ENCODE measurements at regions not wholly inside any gene's neighbourhood (a gene's known extent, or its start where the extent isn't known, plus 50 kb on each side); places are given as distances from the start of the nearest gene placed in this dataset.
"Not testable (repeated sequence)": the region's sequence is repeated elsewhere in the genome, so short reads cannot be mapped to it uniquely, and the experiment has no call there.

GRCh38 chr12:94916663-94917062 lies 86.8 kb downstream of the NDUFA12 start:
- H3K9me3 ChIP-seq (ENCODE audit: control insufficient read depth in 2 of 2, insufficient read depth in 1 of 2, low read depth in 1 of 2, low read length in 1 of 2): no peaks in the 10 kb centered on the region
- no peaks in the 10 kb centered on the region for H3K36me3 ChIP-seq (ENCODE audit: control insufficient read depth in 2 of 2, insufficient read depth in 2 of 2, low read length in 1 of 2)
- H3K27ac ChIP-seq (ENCODE audit: low read depth in 2 of 2, low read length in 1 of 2): no peak overlapping the region
- H3K4me1 ChIP-seq (ENCODE audit: control insufficient read depth in 2 of 2, insufficient read depth in 2 of 2, low read length in 1 of 2): no peaks in the 10 kb centered on the region
- no peak overlapping the region for H3K4me3 ChIP-seq (ENCODE audit: low read depth in 1 of 2, low read length in 2 of 2)
- H3K27me3 ChIP-seq (ENCODE audit: control insufficient read depth in 1 of 2, insufficient read depth in 2 of 2, low read length in 2 of 2): no peaks in the 10 kb centered on the region
- 92 to 94% methylated on average over 6 of the region's 6 CpGs for WGBS, 2 donors

DNA sequence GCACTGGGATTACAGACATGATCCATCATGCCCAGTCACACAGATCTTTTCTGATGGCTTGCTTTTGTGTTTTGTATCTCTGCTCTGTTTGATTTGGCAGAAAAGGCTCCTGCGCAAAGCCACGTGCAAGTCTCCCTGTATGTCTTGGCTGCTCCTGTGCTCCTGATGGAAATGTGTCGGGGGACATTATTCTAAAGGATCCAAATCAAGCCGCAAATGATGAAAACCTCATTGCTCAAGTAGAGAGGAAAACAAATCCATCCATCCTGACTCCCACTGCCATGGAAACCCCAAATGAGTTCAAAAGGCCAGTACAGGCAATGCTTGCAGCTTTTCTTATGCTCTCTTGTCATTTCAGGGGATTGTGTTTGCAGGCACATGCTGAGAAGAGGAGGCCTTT lies 93.8 kb downstream of the NDUFA12 start:
- no peak overlapping the region for H3K27ac ChIP-seq (ENCODE audit: low read depth in 2 of 2, low read length in 1 of 2)
- H3K27me3 ChIP-seq (ENCODE audit: control insufficient read depth in 1 of 2, insufficient read depth in 2 of 2, low read length in 2 of 2): no peaks in the 10 kb centered on the region
- no peaks in the 10 kb centered on the region for H3K36me3 ChIP-seq (ENCODE audit: control insufficient read depth in 2 of 2, insufficient read depth in 2 of 2, low read length in 1 of 2)
- 40 to 49% methylated on average over 4 of the region's 4 CpGs for WGBS, 2 donors
- H3K9me3 ChIP-seq (ENCODE audit: control insufficient read depth in 2 of 2, insufficient read depth in 1 of 2, low read depth in 1 of 2, low read length in 1 of 2): peaks cover 0 to 3% of the 10 kb centered on the region in 2 donors
- H3K4me1 ChIP-seq (ENCODE audit: control insufficient read depth in 2 of 2, insufficient read depth in 2 of 2, low read length in 1 of 2): no peaks in the 10 kb centered on the region
- no peak overlapping the region for H3K4me3 ChIP-seq (ENCODE audit: low read depth in 1 of 2, low read length in 2 of 2)

DNA sequence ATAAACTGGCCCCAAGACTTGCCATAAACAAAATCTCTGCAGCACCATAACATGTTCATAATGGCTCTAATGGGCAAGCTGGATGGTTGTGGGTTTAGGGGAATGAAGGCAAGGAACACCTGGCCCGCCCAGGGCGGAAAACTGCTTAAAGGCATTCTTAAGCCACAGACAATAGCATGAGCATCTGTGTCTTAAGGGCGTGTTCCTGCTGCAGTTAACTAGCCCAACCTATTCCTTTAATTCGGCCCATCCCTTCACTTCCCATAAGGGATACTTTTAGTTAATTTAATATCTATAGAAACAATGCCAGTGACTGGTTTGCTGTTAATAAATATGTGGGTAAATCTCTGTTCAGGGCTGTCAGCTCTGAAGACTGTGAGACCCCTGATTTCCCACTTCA lies 97.7 kb downstream of the NDUFA12 start:
- H3K4me1 ChIP-seq (ENCODE audit: control insufficient read depth in 2 of 2, insufficient read depth in 2 of 2, low read length in 1 of 2); H3K27ac ChIP-seq (ENCODE audit: low read depth in 2 of 2, low read length in 1 of 2); H3K27me3 ChIP-seq (ENCODE audit: control insufficient read depth in 1 of 2, insufficient read depth in 2 of 2, low read length in 2 of 2); H3K36me3 ChIP-seq (ENCODE audit: control insufficient read depth in 2 of 2, insufficient read depth in 2 of 2, low read length in 1 of 2); H3K4me3 ChIP-seq (ENCODE audit: low read depth in 1 of 2, low read length in 2 of 2); H3K9me3 ChIP-seq (ENCODE audit: control insufficient read depth in 2 of 2, insufficient read depth in 1 of 2, low read depth in 1 of 2, low read length in 1 of 2): not testable (repeated sequence)
- 83 to 84% methylated on average over 4 of the region's 4 CpGs for WGBS, 2 donors

GRCh38 chr12:94900496-94900895 lies 103.0 kb downstream of the NDUFA12 start:
- Histone ChIP-seq H3K4me3 (ENCODE audit: low read depth in 1 of 2, low read length in 2 of 2) (no peak overlapping the region), H3K27ac (ENCODE audit: low read depth in 2 of 2, low read length in 1 of 2) (no peak overlapping the region), H3K27me3 (ENCODE audit: control insufficient read depth in 1 of 2, insufficient read depth in 2 of 2, low read length in 2 of 2) (no peaks in the 10 kb centered on the region), H3K36me3 (ENCODE audit: control insufficient read depth in 2 of 2, insufficient read depth in 2 of 2, low read length in 1 of 2) (no peaks in the 10 kb centered on the region), H3K9me3 (ENCODE audit: control insufficient read depth in 2 of 2, insufficient read depth in 1 of 2, low read depth in 1 of 2, low read length in 1 of 2) (peaks cover 0 to under 1% of the 10 kb centered on the region in 2 donors), H3K4me1 (ENCODE audit: control insufficient read depth in 2 of 2, insufficient read depth in 2 of 2, low read length in 1 of 2) (no peaks in the 10 kb centered on the region)
- WGBS, 2 donors: 82 to 83% methylated on average over 2 of the region's 2 CpGs

- Histone ChIP-seq H3K36me3 (ENCODE audit: control insufficient read depth in 2 of 2, insufficient read depth in 2 of 2, low read length in 1 of 2) (no peaks in the 10 kb centered on the region), H3K4me1 (ENCODE audit: control insufficient read depth in 2 of 2, insufficient read depth in 2 of 2, low read length in 1 of 2) (no peaks in the 10 kb centered on the region), H3K27me3 (ENCODE audit: control insufficient read depth in 1 of 2, insufficient read depth in 2 of 2, low read length in 2 of 2) (no peaks in the 10 kb centered on the region), H3K9me3 (ENCODE audit: control insufficient read depth in 2 of 2, insufficient read depth in 1 of 2, low read depth in 1 of 2, low read length in 1 of 2) (no peaks in the 10 kb centered on the region), H3K4me3 (ENCODE audit: low read depth in 1 of 2, low read length in 2 of 2) (no peak overlapping the region), H3K27ac (ENCODE audit: low read depth in 2 of 2, low read length in 1 of 2) (no peak overlapping the region)
- WGBS, 2 donors: 74 to 92% methylated on average over 1 of the region's 1 CpG
Measured at GRCh38 chr12:94898388-94898787, 105.1 kb downstream of the NDUFA12 start.

- Histone ChIP-seq H3K4me3 (ENCODE audit: low read depth in 1 of 2, low read length in 2 of 2) (no peak overlapping the region), H3K27me3 (ENCODE audit: control insufficient read depth in 1 of 2, insufficient read depth in 2 of 2, low read length in 2 of 2) (no peaks in the 10 kb centered on the region), H3K27ac (ENCODE audit: low read depth in 2 of 2, low read length in 1 of 2) (no peak overlapping the region), H3K9me3 (ENCODE audit: control insufficient read depth in 2 of 2, insufficient read depth in 1 of 2, low read depth in 1 of 2, low read length in 1 of 2) (no peaks in the 10 kb centered on the region), H3K36me3 (ENCODE audit: control insufficient read depth in 2 of 2, insufficient read depth in 2 of 2, low read length in 1 of 2) (no peaks in the 10 kb centered on the region), H3K4me1 (ENCODE audit: control insufficient read depth in 2 of 2, insufficient read depth in 2 of 2, low read length in 1 of 2) (no peaks in the 10 kb centered on the region)
- whole genome bisulfite sequencing, 2 donors: 78% methylated on average over 5 of the region's 5 CpGs
Measured at GRCh38 chr12:94892544-94893267, 110.8 kb downstream of the NDUFA12 start.

DNA sequence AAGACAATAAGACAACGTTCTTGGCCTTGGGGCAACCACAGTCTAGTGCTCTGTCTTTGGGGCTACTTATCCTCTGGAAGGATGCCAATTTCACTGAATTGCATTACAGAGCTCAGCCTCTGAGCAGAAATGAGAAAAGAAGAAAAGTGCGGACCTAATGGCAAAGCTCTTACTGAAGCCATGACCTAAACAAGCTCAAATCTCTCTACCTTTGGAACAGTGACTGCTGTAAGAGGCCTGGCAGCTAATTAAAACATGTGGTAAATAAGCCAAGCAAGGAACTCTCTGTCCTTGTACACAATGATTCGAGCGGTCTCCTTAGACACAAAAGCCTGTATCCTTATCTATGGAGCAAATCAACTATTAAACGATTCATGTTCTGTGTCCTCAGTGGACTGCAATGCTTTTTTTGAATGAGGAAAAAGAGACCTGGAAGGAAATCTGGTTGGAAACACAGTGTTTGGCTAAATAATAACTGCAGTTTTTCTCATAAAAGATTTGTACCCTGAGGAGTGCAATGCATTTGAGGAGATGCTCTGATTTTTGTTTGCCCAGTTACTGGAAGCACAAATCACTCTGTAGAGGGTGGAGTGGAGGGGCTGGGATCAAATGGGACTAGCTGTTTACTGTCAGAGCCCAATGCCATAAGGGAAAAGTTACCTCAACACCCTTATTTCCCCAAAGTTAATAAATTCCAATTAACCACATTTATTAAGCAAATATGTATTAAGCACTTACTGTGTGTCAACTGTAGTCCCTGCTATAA lies 113.9 kb downstream of the NDUFA12 start:
- no peaks in the 10 kb centered on the region for H3K27me3 ChIP-seq (ENCODE audit: control insufficient read depth in 1 of 2, insufficient read depth in 2 of 2, low read length in 2 of 2)
- H3K27ac ChIP-seq (ENCODE audit: low read depth in 2 of 2, low read length in 1 of 2): no peak overlapping the region
- H3K36me3 ChIP-seq (ENCODE audit: control insufficient read depth in 2 of 2, insufficient read depth in 2 of 2, low read length in 1 of 2): no peaks in the 10 kb centered on the region
- H3K4me3 ChIP-seq (ENCODE audit: low read depth in 1 of 2, low read length in 2 of 2): no peak overlapping the region
- H3K9me3 ChIP-seq (ENCODE audit: control insufficient read depth in 2 of 2, insufficient read depth in 1 of 2, low read depth in 1 of 2, low read length in 1 of 2): no peaks in the 10 kb centered on the region
- 73 to 79% methylated on average over 5 of the region's 5 CpGs for WGBS, 2 donors
- H3K4me1 ChIP-seq (ENCODE audit: control insufficient read depth in 2 of 2, insufficient read depth in 2 of 2, low read length in 1 of 2): no peaks in the 10 kb centered on the region

DNA sequence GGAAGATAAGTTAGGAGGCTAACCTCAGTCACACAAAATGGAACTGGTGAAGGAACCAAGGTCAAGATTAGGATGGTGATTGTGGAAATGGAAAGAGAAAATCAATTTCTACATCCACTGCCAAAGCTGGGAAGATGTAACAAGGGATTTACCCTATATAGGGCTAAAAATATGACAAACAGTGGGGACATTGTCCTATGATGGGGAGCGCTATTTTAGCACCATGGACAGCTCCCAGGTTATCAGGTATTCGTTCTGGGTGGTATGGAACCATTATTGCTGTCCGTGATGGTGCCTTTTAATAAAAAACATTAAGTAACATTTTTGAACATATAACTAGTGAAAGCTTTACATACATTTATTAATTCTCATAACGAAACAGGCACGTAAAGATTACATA lies 124.0 kb downstream of the NDUFA12 start:
- H3K27ac ChIP-seq (ENCODE audit: low read depth in 2 of 2, low read length in 1 of 2): no peak overlapping the region
- H3K36me3 ChIP-seq (ENCODE audit: control insufficient read depth in 2 of 2, insufficient read depth in 2 of 2, low read length in 1 of 2): no peaks in the 10 kb centered on the region
- H3K27me3 ChIP-seq (ENCODE audit: control insufficient read depth in 1 of 2, insufficient read depth in 2 of 2, low read length in 2 of 2): no peaks in the 10 kb centered on the region
- H3K4me3 ChIP-seq (ENCODE audit: low read depth in 1 of 2, low read length in 2 of 2): no peak overlapping the region
- no peaks in the 10 kb centered on the region for H3K4me1 ChIP-seq (ENCODE audit: control insufficient read depth in 2 of 2, insufficient read depth in 2 of 2, low read length in 1 of 2)
- H3K9me3 ChIP-seq (ENCODE audit: control insufficient read depth in 2 of 2, insufficient read depth in 1 of 2, low read depth in 1 of 2, low read length in 1 of 2): no peaks in the 10 kb centered on the region
- WGBS, 2 donors: 42 to 56% methylated on average over 5 of the region's 5 CpGs

- Histone ChIP-seq H3K9me3 (ENCODE audit: control insufficient read depth in 2 of 2, insufficient read depth in 1 of 2, low read depth in 1 of 2, low read length in 1 of 2) (no peaks in the 10 kb centered on the region), H3K36me3 (ENCODE audit: control insufficient read depth in 2 of 2, insufficient read depth in 2 of 2, low read length in 1 of 2) (no peaks in the 10 kb centered on the region), H3K4me3 (ENCODE audit: low read depth in 1 of 2, low read length in 2 of 2) (no peak overlapping the region), H3K4me1 (ENCODE audit: control insufficient read depth in 2 of 2, insufficient read depth in 2 of 2, low read length in 1 of 2) (peaks cover 0 to 4% of the 10 kb centered on the region in 2 donors), H3K27me3 (ENCODE audit: control insufficient read depth in 1 of 2, insufficient read depth in 2 of 2, low read length in 2 of 2) (peaks cover 0 to 9% of the 10 kb centered on the region in 2 donors), H3K27ac (ENCODE audit: low read depth in 2 of 2, low read length in 1 of 2) (no peak overlapping the region)
- WGBS, 2 donors: 22 to 32% methylated on average over 5 of the region's 5 CpGs
Measured at GRCh38 chr12:94875525-94875924, 128.0 kb downstream of the NDUFA12 start.
